HEK293 (cell line): ENCODE measurements at regions not wholly inside any gene's neighbourhood (a gene's known extent, or its start where the extent isn't known, plus 50 kb on each side); places are given as distances from the start of the nearest gene placed in this dataset.

Experiments used
- CTCF ChIA-PET: fragments of 350-600 bp; formaldehyde crosslinking; extraction: SDS; loops from one replicate; lab custom pipeline; 2021; ENCODE audit warnings: antibody characterized with exemption; lab: Yijun Ruan, JAX
- POLR2A ChIA-PET: fragments of 300-600 bp; formaldehyde crosslinking; extraction: SDS; loops from one replicate; lab custom pipeline; 2020; ENCODE audit warnings: antibody characterized with exemption, inconsistent platforms; lab: Yijun Ruan, JAX
- H3K27ac ChIP-seq: fragments of 200-500 bp; sonication (Bioruptor generic); 2 replicates; pipeline ENCODE4 v1.5.1; 2014; ENCODE audit warnings: low read depth, low read length, control low read depth, inconsistent platforms; ENCODE audit errors: extremely low read depth
- H3K36me3 ChIP-seq, 2 experiments: fragments of 200-500 bp in 1 of 2; sonication (Bioruptor generic) in 1 of 2; 1 replicate in 1 of 2; 2 replicates in 1 of 2; pipeline ENCODE4 v1.5.1; 2014 to 2017; ENCODE audit warnings: inconsistent platforms in 2 of 2, low read length in 2 of 2; ENCODE audit not compliant: control insufficient read depth in 2 of 2, insufficient read depth in 1 of 2
- H3K4me1 ChIP-seq: fragments of 200-500 bp; sonication (Bioruptor generic); 2 replicates; pipeline ENCODE4 v1.5.1; 2014; ENCODE audit warnings: mild to moderate bottlenecking, low read length, inconsistent platforms; ENCODE audit not compliant: control insufficient read depth, insufficient read depth
- H3K4me3 ChIP-seq: 2 replicates; pipeline ENCODE4 v1.5.1; 2011; ENCODE audit warnings: low read depth, mild to moderate bottlenecking, control low read depth, low read length, moderate library complexity
- H3K9me3 ChIP-seq: fragments of 200-500 bp; sonication (Bioruptor generic); 2 replicates; pipeline ENCODE4 v1.5.1; 2014; ENCODE audit warnings: low read depth, low read length, inconsistent platforms; ENCODE audit not compliant: control insufficient read depth, insufficient read depth
- SALL2 ChIP-seq: fragments of 450-650 bp; formaldehyde crosslinking; IDR thresholded peaks from 2 replicates; pipeline ENCODE4 v1.5.0; 2017; ENCODE audit warnings: missing biosample characterization, mild to moderate bottlenecking, missing genetic modification characterization, borderline replicate concordance
- SCRT2 ChIP-seq: fragments of 450-650 bp; formaldehyde crosslinking; IDR thresholded peaks from 2 replicates; pipeline ENCODE4 v1.5.1; 2016; ENCODE audit warnings: missing biosample characterization, missing genetic modification characterization
- ZFP3 ChIP-seq: fragments of 450-650 bp; formaldehyde crosslinking; IDR thresholded peaks from 2 replicates; pipeline ENCODE4 v1.5.1; 2016; ENCODE audit warnings: low read depth, missing biosample characterization, missing genetic modification characterization
- ZNF10 ChIP-seq: fragments of 450-650 bp; formaldehyde crosslinking; IDR thresholded peaks from 2 replicates; pipeline ENCODE4 v1.5.1; 2017; ENCODE audit warnings: missing biosample characterization, missing genetic modification characterization
- ZNF112 ChIP-seq: fragments of 450-650 bp; formaldehyde crosslinking; IDR thresholded peaks from 2 replicates; pipeline ENCODE4 v1.5.0; 2017; ENCODE audit warnings: missing biosample characterization, missing genetic modification characterization
- ZNF157 ChIP-seq: fragments of 450-650 bp; formaldehyde crosslinking; IDR thresholded peaks from 2 replicates; pipeline ENCODE4 v1.5.1; 2016; ENCODE audit warnings: missing biosample characterization, missing genetic modification characterization
- ZNF202 ChIP-seq: fragments of 450-650 bp; formaldehyde crosslinking; IDR thresholded peaks from 2 replicates; pipeline ENCODE4 v1.5.1; 2016; ENCODE audit warnings: missing biosample characterization, missing genetic modification characterization, borderline replicate concordance
- ZNF24 ChIP-seq: fragments of 450-650 bp; formaldehyde crosslinking; IDR thresholded peaks from 2 replicates; pipeline ENCODE4 v1.5.1; 2016; ENCODE audit warnings: missing biosample characterization, missing genetic modification characterization
- ZNF302 ChIP-seq: fragments of 450-650 bp; formaldehyde crosslinking; IDR thresholded peaks from 2 replicates; pipeline ENCODE4 v1.5.1; 2016; ENCODE audit warnings: missing biosample characterization, missing genetic modification characterization, low read depth
- ZNF324 ChIP-seq: fragments of 450-650 bp; formaldehyde crosslinking; IDR thresholded peaks from 2 replicates; pipeline ENCODE4 v1.5.1; 2016; ENCODE audit warnings: missing biosample characterization, missing genetic modification characterization
- ZNF335 ChIP-seq: fragments of 450-650 bp; formaldehyde crosslinking; conservative IDR thresholded peaks from 2 replicates; pipeline ENCODE4 v1.5.1; 2016; ENCODE audit warnings: missing biosample characterization, missing genetic modification characterization
- ZNF354C ChIP-seq: fragments of 450-650 bp; formaldehyde crosslinking; IDR thresholded peaks from 2 replicates; pipeline ENCODE4 v1.5.1; 2016; ENCODE audit warnings: missing biosample characterization, missing genetic modification characterization, low read depth, borderline replicate concordance
- ZNF548 ChIP-seq: fragments of 450-650 bp; formaldehyde crosslinking; IDR thresholded peaks from 2 replicates; pipeline ENCODE4 v1.5.1; 2016; ENCODE audit warnings: missing biosample characterization, missing genetic modification characterization
- ZNF549 ChIP-seq: fragments of 450-650 bp; IDR thresholded peaks from 2 replicates; pipeline ENCODE4 v1.5.1; 2018; ENCODE audit warnings: missing biosample characterization, missing genetic modification characterization, mild to moderate bottlenecking, inconsistent platforms, moderate library complexity
- ZNF558 ChIP-seq: fragments of 450-650 bp; formaldehyde crosslinking; IDR thresholded peaks from 2 replicates; pipeline ENCODE4 v1.5.1; 2016; ENCODE audit warnings: missing biosample characterization, missing genetic modification characterization
- ZNF560 ChIP-seq: fragments of 450-650 bp; formaldehyde crosslinking; IDR thresholded peaks from 2 replicates; pipeline ENCODE4 v1.5.1; 2017; ENCODE audit warnings: missing biosample characterization, missing genetic modification characterization, borderline replicate concordance
- ZNF664 ChIP-seq: fragments of 450-650 bp; formaldehyde crosslinking; IDR thresholded peaks from 2 replicates; pipeline ENCODE4 v1.5.1; 2016; ENCODE audit warnings: missing biosample characterization, missing genetic modification characterization
- ZNF707 ChIP-seq: fragments of 450-650 bp; formaldehyde crosslinking; IDR thresholded peaks from 2 replicates; pipeline ENCODE4 v1.5.1; 2016; ENCODE audit warnings: missing biosample characterization, missing genetic modification characterization
- ZNF830 ChIP-seq: fragments of 450-650 bp; IDR thresholded peaks from 2 replicates; pipeline ENCODE4 v1.5.0; 2018; ENCODE audit warnings: missing biosample characterization, missing genetic modification characterization, low read depth, mild to moderate bottlenecking, moderate library complexity
- ZNF837 ChIP-seq: fragments of 450-650 bp; formaldehyde crosslinking; IDR thresholded peaks from 2 replicates; pipeline ENCODE4 v1.5.1; 2016; ENCODE audit warnings: missing biosample characterization, missing genetic modification characterization
- ZSCAN30 ChIP-seq: fragments of 450-650 bp; IDR thresholded peaks from 2 replicates; pipeline ENCODE4 v1.5.1; 2018; ENCODE audit warnings: missing biosample characterization, mild to moderate bottlenecking, missing genetic modification characterization, moderate library complexity
- TF ChIP-seq, protein P1 (sequence below): fragments of 450-650 bp; formaldehyde crosslinking; IDR thresholded peaks from 2 replicates; pipeline ENCODE4; 2016; ENCODE audit warnings: missing biosample characterization, missing genetic modification characterization
- TF ChIP-seq, protein P2 (sequence below): fragments of 450-650 bp; formaldehyde crosslinking; IDR thresholded peaks from 2 replicates; pipeline ENCODE4 v1.5.1; 2017; ENCODE audit warnings: missing biosample characterization, missing genetic modification characterization
- TF ChIP-seq, protein P3 (sequence below): fragments of 450-650 bp; formaldehyde crosslinking; IDR thresholded peaks from 2 replicates; pipeline ENCODE4 v1.5.1; 2016; ENCODE audit warnings: missing biosample characterization, missing genetic modification characterization
- TF ChIP-seq, protein P4 (sequence below): fragments of 450-650 bp; formaldehyde crosslinking; IDR thresholded peaks from 2 replicates; pipeline ENCODE4 v1.5.1; 2016; ENCODE audit warnings: missing biosample characterization, missing genetic modification characterization
- TF ChIP-seq, protein P5 (sequence below): fragments of 450-650 bp; formaldehyde crosslinking; IDR thresholded peaks from 2 replicates; pipeline ENCODE4 v1.5.1; 2016; ENCODE audit warnings: missing biosample characterization, missing genetic modification characterization

DNA sequence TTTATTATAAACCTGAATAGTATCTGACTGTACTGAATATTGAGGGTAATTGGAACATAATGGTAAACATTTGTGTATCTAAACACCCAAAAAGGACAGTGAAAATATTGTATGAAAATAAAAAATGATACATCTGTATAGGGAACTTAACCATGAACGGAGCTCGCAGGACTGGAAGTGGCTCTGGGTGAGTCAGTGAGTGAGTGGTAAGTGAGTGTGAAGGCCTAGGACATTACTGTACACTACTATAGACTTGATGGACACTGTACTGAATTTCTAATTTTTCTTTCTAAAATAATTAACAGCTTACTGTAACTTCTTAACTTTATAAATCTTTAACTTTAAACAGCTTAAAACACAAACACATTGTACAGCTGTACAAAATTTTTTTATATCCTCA lies 454.5 kb upstream of the FZD8 start:
- Histone ChIP-seq H3K4me3 (no peak overlapping the region), H3K4me1 (no peaks in the 10 kb centered on the region), H3K27ac (no peak overlapping the region), H3K9me3 (no peaks in the 10 kb centered on the region), H3K36me3 (no peaks in the 10 kb centered on the region)
- ChIA-PET POLR2A (no interaction called here), CTCF (interaction anchor here (0.9 kb wide), 1 partner anchor 461 kb away, joined by 3 read pairs; no protein-coding TSS in a partner anchor)
- TF ChIP-seq ZNF548 (tag by site-specific recombination) (no peak), ZNF560 (no peak), ZNF549 (tag by site-specific recombination) (no peak), ZNF302 (tag by site-specific recombination) (no peak), ZNF10 (tag by site-specific recombination) (no peak), ZNF830 (no peak), ZSCAN30 (tag by site-specific recombination) (no peak), ZNF335 (no peak), ZNF202 (no peak), SCRT2 (tag by site-specific recombination) (no peak), ZNF558 (tag by site-specific recombination) (no peak), SALL2 (no peak), ZNF157 (tag by site-specific recombination) (no peak), ZNF324 (no peak)
- TF ChIP-seq, protein P1, sequence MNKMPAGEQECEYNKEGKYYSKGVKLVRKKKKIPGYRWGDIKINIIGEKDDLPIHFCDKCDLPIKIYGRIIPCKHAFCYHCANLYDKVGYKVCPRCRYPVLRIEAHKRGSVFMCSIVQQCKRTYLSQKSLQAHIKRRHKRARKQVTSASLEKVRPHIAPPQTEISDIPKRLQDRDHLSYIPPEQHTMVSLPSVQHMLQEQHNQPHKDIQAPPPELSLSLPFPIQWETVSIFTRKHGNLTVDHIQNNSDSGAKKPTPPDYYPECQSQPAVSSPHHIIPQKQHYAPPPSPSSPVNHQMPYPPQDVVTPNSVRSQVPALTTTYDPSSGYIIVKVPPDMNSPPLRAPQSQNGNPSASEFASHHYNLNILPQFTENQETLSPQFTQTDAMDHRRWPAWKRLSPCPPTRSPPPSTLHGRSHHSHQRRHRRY (tag by site-specific recombination), result no peak
- TF ChIP-seq, protein P2, sequence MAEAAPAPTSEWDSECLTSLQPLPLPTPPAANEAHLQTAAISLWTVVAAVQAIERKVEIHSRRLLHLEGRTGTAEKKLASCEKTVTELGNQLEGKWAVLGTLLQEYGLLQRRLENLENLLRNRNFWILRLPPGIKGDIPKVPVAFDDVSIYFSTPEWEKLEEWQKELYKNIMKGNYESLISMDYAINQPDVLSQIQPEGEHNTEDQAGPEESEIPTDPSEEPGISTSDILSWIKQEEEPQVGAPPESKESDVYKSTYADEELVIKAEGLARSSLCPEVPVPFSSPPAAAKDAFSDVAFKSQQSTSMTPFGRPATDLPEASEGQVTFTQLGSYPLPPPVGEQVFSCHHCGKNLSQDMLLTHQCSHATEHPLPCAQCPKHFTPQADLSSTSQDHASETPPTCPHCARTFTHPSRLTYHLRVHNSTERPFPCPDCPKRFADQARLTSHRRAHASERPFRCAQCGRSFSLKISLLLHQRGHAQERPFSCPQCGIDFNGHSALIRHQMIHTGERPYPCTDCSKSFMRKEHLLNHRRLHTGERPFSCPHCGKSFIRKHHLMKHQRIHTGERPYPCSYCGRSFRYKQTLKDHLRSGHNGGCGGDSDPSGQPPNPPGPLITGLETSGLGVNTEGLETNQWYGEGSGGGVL (tag by site-specific recombination), result no peak
- TF ChIP-seq, protein P3, sequence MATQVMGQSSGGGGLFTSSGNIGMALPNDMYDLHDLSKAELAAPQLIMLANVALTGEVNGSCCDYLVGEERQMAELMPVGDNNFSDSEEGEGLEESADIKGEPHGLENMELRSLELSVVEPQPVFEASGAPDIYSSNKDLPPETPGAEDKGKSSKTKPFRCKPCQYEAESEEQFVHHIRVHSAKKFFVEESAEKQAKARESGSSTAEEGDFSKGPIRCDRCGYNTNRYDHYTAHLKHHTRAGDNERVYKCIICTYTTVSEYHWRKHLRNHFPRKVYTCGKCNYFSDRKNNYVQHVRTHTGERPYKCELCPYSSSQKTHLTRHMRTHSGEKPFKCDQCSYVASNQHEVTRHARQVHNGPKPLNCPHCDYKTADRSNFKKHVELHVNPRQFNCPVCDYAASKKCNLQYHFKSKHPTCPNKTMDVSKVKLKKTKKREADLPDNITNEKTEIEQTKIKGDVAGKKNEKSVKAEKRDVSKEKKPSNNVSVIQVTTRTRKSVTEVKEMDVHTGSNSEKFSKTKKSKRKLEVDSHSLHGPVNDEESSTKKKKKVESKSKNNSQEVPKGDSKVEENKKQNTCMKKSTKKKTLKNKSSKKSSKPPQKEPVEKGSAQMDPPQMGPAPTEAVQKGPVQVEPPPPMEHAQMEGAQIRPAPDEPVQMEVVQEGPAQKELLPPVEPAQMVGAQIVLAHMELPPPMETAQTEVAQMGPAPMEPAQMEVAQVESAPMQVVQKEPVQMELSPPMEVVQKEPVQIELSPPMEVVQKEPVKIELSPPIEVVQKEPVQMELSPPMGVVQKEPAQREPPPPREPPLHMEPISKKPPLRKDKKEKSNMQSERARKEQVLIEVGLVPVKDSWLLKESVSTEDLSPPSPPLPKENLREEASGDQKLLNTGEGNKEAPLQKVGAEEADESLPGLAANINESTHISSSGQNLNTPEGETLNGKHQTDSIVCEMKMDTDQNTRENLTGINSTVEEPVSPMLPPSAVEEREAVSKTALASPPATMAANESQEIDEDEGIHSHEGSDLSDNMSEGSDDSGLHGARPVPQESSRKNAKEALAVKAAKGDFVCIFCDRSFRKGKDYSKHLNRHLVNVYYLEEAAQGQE (tag by site-specific recombination), result no peak

DNA sequence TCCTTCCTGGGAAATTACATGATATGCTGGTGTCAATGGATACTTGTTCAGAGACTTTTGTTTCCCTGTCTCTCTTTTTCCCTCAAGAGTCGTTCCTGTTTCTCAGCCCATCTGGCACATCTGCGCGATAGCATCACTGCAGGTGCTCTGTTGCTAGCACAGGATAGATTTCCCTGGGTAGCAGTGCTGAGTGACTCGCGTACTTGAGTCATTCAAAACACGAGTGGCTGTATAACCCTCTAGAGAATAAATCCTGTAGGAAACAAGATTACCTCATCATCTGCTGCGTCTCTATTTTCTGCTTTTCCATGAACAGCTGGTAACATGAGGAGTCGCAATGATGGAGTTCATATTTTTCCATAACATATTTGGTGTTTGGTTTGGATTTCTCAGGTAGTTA lies 452.0 kb upstream of the FZD8 start:
- no peaks in the 10 kb centered on the region for H3K36me3 ChIP-seq
- CTCF ChIA-PET, result interaction anchor here (1.0 kb wide), 1 partner anchor 165 kb away, joined by 3 read pairs; no protein-coding TSS in a partner anchor
- no peak overlapping the region for H3K27ac ChIP-seq
- H3K4me1 ChIP-seq, result no peaks in the 10 kb centered on the region
- H3K4me3 ChIP-seq, result no peak overlapping the region
- H3K9me3 ChIP-seq, result no peaks in the 10 kb centered on the region
- POLR2A ChIA-PET, result no interaction called here
- TF ChIP-seq ZNF354C (tag by site-specific recombination), result no peak
- no peak for TF ChIP-seq ZNF837 (tag by site-specific recombination)
- TF ChIP-seq ZNF664, result no peak
- TF ChIP-seq, protein P4, sequence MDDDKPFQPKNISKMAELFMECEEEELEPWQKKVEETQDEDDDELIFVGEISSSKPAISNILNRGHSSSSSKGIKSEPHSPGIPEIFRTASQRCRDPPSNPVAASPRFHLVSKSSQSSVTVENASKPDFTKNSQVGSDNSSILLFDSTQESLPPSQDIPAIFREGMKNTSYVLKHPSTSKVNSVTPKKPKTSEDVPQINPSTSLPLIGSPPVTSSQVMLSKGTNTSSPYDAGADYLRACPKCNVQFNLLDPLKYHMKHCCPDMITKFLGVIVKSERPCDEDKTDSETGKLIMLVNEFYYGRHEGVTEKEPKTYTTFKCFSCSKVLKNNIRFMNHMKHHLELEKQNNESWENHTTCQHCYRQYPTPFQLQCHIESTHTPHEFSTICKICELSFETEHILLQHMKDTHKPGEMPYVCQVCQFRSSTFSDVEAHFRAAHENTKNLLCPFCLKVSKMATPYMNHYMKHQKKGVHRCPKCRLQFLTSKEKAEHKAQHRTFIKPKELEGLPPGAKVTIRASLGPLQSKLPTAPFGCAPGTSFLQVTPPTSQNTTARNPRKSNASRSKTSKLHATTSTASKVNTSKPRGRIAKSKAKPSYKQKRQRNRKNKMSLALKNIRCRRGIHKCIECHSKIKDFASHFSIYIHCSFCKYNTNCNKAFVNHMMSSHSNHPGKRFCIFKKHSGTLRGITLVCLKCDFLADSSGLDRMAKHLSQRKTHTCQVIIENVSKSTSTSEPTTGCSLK (tag by site-specific recombination), result no peak
- TF ChIP-seq ZNF707 (tag by site-specific recombination), result no peak
- TF ChIP-seq ZNF112, result no peak
- TF ChIP-seq ZFP3 (tag by site-specific recombination), result no peak
- no peak for TF ChIP-seq ZNF24
- no peak for TF ChIP-seq ZNF324
- TF ChIP-seq, protein P5, sequence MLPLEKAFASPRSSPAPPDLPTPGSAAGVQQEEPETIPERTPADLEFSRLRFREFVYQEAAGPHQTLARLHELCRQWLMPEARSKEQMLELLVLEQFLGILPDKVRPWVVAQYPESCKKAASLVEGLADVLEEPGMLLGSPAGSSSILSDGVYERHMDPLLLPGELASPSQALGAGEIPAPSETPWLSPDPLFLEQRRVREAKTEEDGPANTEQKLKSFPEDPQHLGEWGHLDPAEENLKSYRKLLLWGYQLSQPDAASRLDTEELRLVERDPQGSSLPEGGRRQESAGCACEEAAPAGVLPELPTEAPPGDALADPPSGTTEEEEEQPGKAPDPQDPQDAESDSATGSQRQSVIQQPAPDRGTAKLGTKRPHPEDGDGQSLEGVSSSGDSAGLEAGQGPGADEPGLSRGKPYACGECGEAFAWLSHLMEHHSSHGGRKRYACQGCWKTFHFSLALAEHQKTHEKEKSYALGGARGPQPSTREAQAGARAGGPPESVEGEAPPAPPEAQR (tag by site-specific recombination), result no peak
